DMS 273 (cell line): ENCODE measurements at regions not wholly inside any gene's neighbourhood (a gene's known extent, or its start where the extent isn't known, plus 50 kb on each side); places are given as distances from the start of the nearest gene placed in this dataset.
"Not testable (repeated sequence)": the region's sequence is repeated elsewhere in the genome, so short reads cannot be mapped to it uniquely, and the experiment has no call there.

Experiments used
- DNase-seq: peaks from one replicate; lab custom pipeline; 2025; ENCODE audit not compliant: unreplicated experiment; lab: John Stamatoyannopoulos, UW

DNA sequence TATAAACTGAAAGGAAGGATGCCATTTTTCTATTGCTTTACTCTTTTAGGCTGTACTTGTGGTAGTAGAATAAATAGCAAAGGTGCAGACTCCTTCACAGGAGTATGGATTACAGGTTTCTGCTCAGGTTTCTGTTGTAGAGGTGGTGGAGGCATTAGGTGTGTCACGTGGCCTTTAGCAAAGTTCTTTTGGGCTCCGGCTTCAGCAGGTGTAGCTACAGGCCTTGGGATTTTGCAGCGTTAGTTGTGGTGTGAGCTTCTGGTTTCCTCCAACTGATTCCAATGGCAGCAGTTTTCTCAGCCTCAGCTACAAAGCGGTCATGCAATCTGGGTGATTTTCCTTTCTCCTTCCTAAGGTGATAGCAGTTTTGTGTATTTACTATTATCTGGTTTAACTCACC is 255.8 kb upstream of the GK2 start:
- no peak for DNase-seq

DNA sequence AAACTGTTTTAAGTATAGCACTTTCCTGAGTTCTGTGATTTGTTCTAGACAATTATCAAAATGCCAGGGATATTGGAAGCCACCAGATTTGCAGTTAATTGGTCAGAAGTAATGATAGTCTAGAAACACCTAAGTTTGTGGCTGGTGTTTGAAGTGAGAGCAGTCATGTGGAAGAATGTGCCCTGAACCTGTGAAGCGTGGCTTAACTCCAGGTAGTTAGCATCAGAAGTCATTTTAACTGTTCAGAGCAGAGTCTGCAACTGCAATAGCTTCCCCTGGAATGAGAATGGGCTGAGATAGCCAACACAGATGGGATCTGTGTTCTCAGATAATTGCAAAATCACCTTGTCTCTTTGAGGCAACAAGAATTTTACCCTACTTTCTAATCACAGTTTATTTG is 255.1 kb upstream of the GK2 start:
- DNase-seq = no peak

DNA sequence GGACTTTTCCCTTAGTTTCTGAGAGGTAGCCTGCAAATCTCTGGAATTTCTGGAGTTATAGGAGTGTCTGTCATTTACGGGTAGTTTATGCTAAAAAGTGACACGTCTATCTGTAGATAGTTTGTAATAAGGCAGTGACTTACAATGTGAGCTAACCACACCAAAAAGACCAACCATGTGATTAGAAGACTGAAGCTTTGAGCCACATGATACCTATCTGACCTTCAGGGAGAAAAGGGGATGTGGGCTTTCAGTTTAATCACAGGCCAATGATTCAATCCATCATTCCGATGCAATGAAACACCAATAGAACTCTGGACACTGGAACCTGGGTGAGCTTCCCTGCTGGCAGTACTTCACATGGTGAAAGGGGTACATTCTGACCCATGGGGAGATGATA is 254.6 kb upstream of the GK2 start:
- no peak for DNase-seq

DNA sequence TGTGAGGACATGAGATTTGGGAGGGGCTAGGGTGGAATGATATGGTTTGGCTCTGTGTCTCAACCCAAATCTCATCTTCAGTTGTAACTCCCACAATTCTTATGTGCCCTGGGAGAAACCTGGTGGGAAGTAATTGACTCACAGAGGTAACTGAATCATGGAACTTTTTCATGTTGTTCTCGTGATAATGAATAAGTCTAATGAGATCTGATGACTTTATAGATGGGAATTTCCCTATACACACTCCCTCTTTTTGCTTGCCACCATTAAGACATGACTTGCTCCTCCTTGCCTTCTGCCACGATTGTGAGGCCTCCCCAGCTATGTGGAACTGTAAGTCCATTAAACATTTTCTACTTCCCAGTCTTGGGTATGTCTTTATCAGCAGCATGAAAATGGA is 253.2 kb upstream of the GK2 start:
- DNase-seq = no peak

DNA sequence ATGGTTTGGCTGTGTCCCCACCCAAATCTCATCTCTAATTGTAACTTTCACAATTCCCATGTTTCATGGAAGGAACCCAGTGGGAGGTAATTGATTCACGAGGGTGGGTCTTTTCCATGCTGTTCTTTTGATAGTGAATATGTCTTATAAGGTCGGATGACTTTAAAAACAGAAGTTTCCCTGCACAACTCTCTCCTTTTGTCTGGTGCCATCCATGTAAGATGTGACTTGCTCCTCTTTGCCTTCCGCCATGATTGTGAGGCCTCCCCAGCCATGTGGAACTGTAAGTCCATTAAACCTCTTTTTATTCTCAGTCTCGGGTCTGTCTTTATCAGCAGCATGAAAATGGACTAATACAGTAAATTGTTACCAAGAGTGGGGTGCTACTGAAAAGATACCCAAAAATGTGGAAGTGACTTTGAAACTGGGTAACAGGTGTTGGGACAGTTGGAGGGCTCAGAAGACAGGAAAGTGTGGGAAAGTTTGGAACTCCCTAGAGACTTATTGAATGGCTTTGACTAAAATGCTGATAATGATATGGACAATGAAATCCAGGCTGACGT is 251.4 kb upstream of the GK2 start:
- not testable (repeated sequence) for DNase-seq

DNA sequence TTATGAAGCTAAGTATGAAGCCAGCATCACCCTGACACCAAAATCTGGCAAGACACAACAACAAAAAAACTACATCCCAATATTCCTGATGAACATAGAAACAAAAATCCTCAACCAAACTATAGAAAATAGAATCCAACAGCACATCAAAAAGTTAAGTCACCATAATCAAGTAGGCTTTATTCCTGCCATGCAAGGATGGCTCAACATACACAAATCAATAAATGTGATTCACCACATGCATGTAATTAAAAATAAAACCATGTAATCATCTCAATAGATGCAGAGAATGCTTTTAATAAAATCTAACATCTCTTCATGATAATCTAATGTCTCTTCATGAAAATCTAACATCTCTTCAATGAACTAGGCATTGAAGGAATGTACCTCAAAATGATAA is 249.4 kb upstream of the GK2 start:
- DNase-seq = no peak

DNA sequence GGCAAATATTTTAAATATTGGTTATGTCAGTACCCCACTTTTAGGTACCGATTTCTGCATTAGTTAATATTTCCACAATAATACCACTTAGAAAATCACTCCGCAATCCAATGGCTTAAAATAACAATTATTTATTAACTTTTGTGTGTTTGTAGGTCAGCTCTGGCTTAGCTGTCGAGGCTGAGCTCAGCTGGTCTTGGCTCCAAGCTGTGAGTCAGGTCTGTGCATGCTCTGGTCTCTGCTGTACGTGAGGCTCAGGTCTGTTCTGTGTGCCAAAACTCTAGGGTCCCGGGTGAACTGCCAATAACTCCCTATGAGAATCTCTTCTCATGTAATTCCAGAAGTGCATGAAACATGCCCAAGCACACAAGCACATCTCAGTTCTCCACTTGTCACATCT is 245.8 kb upstream of the GK2 start:
- DNase-seq = peak; percentile 80

DNA sequence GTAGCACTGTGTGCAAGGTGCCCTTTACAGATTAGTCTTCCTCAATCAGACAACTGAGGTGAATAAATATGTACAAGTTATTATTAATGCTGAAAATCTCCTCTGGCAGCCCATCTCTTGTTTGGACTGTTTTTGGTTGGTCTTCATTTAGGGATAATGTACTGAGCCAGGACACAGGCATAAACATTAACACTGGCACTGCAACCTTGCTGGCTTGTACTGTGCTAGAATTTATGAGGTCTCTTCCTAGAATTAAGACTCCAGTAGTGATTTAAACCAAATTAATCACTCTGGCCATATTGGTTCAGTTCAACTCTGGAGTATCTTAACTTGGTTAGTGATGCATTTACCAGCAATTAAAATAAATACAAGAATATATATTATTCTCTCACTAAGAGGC is 244.7 kb upstream of the GK2 start:
- DNase-seq = no peak

DNA sequence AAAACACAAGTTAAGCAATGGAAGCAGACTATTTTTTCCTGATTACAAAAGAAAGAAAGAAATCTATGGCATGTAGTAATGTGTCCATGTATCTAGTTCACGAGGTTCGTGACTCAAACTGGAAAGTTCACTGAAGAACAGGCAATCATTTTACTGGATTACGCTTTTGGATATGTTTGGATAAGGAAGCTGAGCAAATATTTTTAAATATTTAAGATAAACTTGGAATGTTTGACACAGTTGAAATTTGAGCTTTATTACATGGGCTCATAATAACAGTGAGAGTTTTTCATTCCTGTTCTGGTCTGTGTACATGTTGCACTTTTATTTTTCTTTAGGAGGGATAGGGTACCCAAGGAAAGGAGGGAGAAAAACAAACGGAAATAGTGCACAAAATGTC is 244.2 kb upstream of the GK2 start:
- no peak for DNase-seq

DNA sequence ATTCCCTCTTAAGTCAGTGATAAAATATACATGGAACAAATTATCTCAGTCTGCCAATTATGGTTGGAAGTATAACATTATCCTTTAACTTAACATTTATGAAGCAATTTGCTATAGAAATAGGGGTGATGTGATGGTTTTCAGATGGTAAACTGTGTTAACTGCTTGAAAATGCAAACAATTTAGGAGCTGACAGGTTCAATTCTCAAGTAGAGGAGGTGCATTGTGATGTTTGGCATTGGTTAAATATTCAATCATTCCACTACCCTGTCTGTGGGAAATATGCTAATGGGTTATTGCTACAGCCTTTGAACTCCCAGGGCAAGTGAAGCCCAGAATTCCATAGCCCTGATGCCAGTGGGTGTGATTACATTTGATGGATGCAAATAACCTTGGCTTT is 243.4 kb upstream of the GK2 start:
- DNase-seq = peak; percentile 44

DNA sequence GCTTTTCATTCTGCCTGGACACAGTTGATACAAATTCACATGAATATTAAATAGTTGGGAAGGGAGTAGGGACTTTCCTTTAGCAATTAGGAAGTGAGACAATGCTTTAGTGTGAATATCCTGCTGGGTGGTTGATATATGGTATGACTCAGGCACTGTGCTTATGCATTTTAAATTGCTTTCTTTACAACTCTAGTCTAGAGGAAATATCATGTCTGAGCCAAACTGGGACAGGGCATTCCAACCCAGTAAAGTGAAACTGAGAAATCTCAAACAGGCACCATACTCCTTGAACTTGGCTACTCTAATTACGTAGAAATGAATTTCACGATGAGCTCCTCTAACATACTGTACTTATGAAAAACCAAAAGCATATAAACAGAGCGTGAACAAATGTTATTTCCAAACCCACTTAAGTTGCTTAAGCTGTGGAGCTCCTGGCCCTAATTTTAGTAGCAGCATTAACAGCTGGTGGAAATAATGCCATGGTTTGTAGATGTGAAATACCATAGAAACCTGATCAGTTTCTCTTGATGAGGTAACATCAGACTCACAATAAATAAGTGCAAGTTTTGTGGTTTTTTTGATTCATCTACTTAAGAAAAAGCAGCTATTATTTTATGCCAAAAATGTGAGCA is 242.9 kb upstream of the GK2 start:
- peak; percentile 71 for DNase-seq

DNA sequence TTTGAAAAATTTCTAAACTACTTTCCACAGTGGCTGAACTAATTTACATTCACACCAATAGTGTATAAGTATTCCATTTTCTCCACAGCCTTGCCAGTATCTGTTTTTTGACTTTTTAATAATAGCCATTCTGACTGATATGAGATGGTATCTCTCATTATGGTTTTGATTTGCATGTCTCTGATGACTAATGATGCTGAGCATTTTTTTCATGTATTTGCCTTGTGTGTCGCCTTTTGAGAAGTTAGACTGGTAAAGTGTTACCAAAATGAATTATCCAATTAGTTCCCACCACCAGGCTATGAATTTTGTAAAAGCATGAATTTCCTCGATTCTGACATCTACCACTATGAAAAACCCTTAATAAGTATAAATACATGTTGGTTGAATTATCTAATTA is 242.2 kb upstream of the GK2 start:
- no peak for DNase-seq

DNA sequence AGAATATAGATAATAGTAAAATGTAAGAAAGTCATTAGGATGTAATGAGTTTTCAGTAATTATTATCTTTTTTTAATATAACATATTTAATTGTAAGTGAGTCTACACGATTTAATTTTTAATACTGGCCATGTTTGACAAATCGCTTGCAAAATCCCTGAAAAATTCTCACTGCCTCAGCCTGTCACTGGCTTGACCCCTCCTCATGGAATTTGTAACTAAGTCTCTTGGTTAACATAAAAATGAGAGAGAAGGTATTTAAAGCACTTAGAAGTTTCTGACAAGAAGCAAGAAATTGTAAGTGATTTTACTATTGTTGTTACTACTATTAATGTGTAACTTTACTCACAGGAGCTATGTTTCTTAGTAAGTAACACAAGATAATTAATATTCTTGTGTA is 237.9 kb upstream of the GK2 start:
- DNase-seq = no peak

DNA sequence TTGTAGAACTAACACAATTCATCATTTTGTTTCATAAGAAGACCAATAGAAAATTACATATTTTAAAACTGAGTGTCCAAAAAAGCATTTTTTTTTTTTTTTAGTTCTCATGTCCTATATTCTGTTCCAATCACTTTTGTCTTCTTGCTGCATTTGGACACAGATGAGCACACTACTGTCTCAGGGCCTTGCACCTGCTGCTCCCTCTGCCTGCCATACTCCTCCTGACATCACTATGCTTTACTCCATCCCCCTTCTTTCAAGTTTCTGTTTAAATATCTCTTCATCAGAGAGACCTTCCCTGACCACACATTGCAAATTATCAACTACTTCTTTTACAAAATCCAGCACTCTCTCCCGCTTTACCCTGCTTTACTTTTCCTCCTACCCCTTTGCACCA is 230.7 kb upstream of the GK2 start:
- no peak for DNase-seq

DNA sequence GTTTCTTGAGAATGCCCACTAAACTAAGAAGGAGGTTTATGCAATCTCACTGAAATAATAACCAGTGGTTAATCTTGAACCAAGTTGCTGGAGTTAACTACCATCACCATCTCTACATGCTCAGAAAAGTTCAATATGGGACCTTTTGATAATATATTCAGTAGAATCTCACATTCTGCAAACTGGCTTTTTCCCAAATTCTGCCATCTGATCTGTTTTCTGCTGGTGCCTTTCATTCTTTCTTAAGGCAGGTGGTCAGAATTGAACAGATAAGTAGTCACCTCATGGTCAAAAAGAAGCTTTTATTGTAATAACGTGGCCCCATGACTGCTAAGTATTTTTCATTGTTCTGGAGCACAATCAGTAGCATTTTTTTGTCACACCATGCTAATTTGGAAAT is 229.0 kb upstream of the GK2 start:
- DNase-seq = peak; percentile 64

DNA sequence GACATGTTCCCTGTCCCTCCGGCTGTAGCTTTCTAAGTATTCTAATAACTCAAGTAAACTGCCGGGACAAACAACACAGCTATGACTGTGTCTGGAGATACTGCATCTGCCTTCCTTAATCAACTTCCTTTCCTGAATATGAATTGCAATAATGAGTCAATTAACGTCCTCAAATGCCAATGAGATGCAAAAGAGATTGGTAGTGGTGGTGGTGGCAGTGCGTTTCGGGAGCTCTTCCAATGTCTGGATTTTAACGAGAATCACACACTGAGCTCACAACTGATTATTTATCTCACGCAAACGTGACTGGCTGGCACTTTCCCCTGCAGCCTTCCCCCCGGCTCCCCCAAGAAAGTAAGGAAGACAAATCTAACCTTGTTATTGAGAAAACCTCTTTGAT is 226.1 kb upstream of the GK2 start:
- DNase-seq = peak; percentile 53

DNA sequence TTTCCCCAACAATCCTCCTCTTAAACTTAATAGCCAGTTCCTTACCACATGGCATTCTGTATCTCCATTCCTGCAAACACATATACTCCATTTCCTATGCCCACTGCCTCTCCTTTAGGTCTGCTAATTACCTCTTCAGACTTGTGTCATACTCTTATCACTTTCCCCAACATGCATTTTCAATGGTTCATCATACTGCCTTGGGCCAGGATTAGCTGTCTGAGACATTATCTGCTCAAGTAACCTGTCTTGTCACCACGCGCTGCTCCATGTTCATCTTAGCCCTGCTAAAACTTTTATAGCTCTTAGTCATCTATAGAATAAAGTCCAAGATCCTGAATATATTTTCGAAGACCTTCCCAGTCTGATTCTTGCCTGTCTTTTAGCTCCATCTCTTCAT is 224.1 kb upstream of the GK2 start:
- no peak for DNase-seq

DNA sequence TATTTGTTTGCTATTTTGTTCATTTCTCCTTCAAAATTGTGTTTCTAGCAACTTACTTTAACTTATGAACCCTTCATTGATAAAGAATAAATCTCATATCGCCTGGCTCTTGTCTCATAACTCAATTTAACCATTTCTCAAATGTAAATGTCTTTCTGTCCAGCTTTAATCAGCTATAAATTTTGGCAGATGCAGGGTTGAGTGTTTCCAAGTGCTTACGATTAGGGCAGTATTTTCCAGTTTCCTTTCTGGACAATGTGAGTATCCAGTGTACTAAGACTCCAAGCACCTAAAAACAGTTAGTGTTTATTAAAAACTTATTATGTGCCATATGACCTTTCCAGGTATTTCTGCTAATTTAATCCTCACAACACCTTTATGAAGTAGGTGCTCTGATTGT is 218.6 kb upstream of the GK2 start:
- DNase-seq = peak; percentile 43

DNA sequence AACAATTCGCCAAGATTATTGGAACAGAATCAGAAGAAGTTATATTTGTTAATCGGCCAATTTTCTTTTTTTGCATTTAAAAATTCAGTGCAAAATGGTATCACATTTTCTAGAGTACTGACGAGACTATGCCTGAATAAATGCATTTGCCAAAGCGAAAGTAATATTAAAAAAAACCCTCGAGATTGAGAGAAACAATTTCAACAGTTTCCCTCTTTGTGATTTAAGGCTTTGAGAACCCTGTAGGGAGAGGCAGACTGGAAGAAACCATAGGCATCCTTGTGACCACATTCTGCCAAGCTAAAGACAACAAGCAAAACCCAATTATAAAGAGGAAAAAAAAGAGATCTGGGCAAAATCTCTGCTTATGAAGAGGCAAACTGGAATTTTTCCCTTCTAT is 218.1 kb upstream of the GK2 start:
- DNase-seq = peak; percentile 40

DNA sequence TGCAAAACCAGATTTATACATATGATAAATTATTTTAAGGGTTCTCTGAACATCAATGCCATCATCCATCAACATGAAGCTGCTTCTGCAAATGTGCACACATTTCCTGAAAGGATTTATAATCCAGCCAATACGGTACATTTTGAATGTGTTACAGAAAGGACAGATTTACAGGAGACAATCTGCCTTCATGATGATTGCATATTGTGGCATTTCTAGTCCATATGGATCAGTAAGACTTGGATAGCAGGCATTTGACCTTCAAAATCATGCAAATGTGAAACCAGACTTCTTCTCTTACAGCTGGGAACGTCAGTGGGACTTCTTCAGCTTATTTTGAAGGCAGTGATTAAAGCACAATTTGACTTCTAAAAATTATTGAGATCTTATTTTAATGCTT is 217.3 kb upstream of the GK2 start:
- DNase-seq = peak; percentile 76

DNA sequence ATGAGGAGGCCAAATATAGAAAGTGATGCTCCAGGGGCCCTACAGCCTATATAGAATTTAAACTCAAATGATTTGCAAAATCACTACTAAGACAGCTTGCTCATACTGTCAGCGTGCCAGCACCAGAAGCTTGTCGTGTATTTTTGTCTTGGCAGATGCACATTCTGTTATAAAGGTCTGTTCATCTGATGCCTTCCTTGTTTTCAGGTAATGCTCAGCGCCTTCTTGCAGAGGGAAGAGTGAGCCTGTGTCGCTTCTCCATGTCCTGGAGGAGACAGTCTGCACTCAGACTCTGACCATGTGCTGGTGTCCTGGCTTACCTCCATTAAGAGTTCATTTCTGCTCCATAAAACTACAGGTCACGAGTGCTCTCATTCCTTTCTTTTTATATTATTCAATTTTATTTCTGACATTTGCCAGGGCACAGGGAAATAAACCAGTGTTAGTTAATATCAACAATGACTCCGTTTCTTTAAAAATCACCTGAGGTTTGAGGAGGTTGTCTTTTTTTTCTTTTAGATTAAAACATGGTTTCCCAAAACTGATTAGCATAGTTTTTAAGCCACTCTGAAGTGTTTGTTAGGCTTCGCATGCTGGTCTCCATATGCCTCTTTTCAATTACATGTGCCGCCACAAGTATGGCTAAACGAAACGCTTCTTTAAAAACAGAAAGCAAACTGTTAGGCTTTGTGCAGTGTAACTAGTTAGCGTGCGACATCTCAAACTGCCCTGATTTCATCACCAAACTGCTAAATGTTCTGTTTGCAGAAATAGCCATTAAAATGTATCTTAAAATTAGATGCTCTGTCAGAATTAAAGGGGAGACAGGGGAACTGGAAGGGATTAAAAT is 215.2 kb upstream of the GK2 start:
- DNase-seq = peak; percentile 93

DNA sequence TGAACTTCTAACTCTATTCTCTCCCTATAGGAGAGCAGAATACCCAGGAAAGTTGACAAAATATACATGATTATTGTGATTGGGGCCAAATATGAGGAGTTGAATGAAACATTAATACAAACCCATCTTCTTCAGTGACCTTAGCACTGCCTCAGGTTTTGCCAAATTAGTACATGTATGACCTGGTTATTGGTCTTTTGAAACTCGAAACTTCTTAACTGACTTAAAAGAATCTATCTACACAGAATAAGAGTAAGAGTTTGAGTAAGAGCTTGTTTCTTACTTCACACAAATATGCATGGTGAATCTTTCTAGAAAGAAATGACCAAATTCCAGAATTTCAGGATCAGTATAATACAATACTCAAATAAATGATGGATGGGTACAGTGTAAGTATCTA is 213.0 kb upstream of the GK2 start:
- DNase-seq = no peak

DNA sequence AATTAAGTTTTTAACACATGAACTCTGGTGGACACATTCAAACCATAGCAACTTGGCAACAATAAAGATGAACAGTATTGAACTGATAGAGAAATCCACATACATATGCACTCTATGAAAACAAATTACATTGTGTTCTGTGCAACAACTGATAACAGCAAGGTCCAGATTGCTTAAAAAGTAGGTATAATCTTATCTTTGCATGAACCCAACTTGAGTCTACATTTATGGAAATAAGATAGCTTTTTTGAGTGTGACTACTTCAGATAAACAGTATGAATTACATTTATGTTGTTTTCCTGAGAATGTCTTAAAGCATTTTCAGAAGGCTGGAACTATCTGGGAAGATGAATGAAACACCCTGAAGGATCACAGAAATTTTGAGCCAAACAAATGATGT is 212.6 kb upstream of the GK2 start:
- no peak for DNase-seq
